Ishikawa (cell line): ENCODE measurements at regions not wholly inside any gene's neighbourhood (a gene's known extent, or its start where the extent isn't known, plus 50 kb on each side); places are given as distances from the start of the nearest gene placed in this dataset.

ENCODE experiments used
- CEBPB ChIP-seq: IDR thresholded peaks from 2 replicates; pipeline ENCODE4 v1.6.1; 2012
- CREB1 ChIP-seq: IDR thresholded peaks from 2 replicates; pipeline ENCODE4 v1.6.1; 2012; ENCODE audit warnings: low read depth
- EGR1 ChIP-seq: IDR thresholded peaks from 2 replicates; pipeline ENCODE4 v1.6.1; 2012
- EP300 ChIP-seq: IDR thresholded peaks from 2 replicates; pipeline ENCODE4 v1.6.1; 2012; ENCODE audit warnings: borderline replicate concordance
- MAX ChIP-seq: IDR thresholded peaks from 2 replicates; pipeline ENCODE4 v1.6.1; 2012
- NFIC ChIP-seq: IDR thresholded peaks from 2 replicates; pipeline ENCODE4 v1.6.1; 2012
- RAD21 ChIP-seq: IDR thresholded peaks from 2 replicates; pipeline ENCODE4 v1.6.1; 2012; ENCODE audit warnings: low read depth
- REST ChIP-seq: IDR thresholded peaks from 2 replicates; pipeline ENCODE4 v1.6.1; 2012; ENCODE audit warnings: low read depth, mild to moderate bottlenecking
- TAF1 ChIP-seq: IDR thresholded peaks from 2 replicates; pipeline ENCODE4 v1.6.1; 2012; ENCODE audit warnings: low read depth, mild to moderate bottlenecking
- TCF12 ChIP-seq: IDR thresholded peaks from 2 replicates; pipeline ENCODE4 v1.6.1; 2012; ENCODE audit warnings: low read depth
- TEAD4 ChIP-seq: IDR thresholded peaks from 2 replicates; pipeline ENCODE4 v1.6.1; 2012
- USF1 ChIP-seq: IDR thresholded peaks from 2 replicates; pipeline ENCODE4 v1.6.1; 2012
- YY1 ChIP-seq: IDR thresholded peaks from 2 replicates; pipeline ENCODE4 v1.6.1; 2012; ENCODE audit warnings: low read depth
- ZBTB7A ChIP-seq: IDR thresholded peaks from 2 replicates; pipeline ENCODE4 v1.6.1; 2012; ENCODE audit warnings: low read depth

- TF ChIP-seq USF1 = no peak
- no peak for TF ChIP-seq MAX
- TF ChIP-seq TCF12 = no peak
- no peak for TF ChIP-seq CREB1
- TF ChIP-seq CEBPB = no peak
- no peak for TF ChIP-seq TEAD4
- no peak for TF ChIP-seq REST
- TF ChIP-seq YY1 = no peak
- TF ChIP-seq ZBTB7A = no peak
- no peak for TF ChIP-seq NFIC
- TF ChIP-seq RAD21 = no peak
- TF ChIP-seq EP300 = no peak
- TF ChIP-seq TAF1 = no peak
- no peak for TF ChIP-seq EGR1
Measured at GRCh38 chr13:34578917-34579316, 363.2 kb upstream of the NBEA start.
